Adrenal gland (tissue), 5 donors: ENCODE measurements at regions not wholly inside any gene's neighbourhood (a gene's known extent, or its start where the extent isn't known, plus 50 kb on each side); places are given as distances from the start of the nearest gene placed in this dataset.

ENCODE experiments used
- POLR2A ChIP-seq, 2 donors: fragments of 450-650 bp; IDR thresholded peaks; one replicate each; pipeline ENCODE4 v1.6.1; 2017; ENCODE audit warnings: antibody characterized with exemption in 2 of 2, mild to moderate bottlenecking in 2 of 2, moderate library complexity in 1 of 2
- TF ChIP-seq, protein P1 (sequence below), 6 experiments: fragments of 450-650 bp in 4 of 6; fragments of 200-600 bp in 2 of 6; sonication (generic) in 1 of 6; IDR thresholded peaks; 1 replicate in 5 of 6; 2 replicates in 1 of 6; pipeline versions ENCODE4 v1.5.1 to v1.8.0; 2016 to 2021; ENCODE audit warnings: antibody characterized with exemption in 6 of 6, mild to moderate bottlenecking in 2 of 6, moderate library complexity in 1 of 6
- donor health status: DM: no; HTN: no; CAD: no.

GRCh38 chr9:26779062-26779461 lies 113.5 kb downstream of the CAAP1 start:
- TF ChIP-seq, protein P1, sequence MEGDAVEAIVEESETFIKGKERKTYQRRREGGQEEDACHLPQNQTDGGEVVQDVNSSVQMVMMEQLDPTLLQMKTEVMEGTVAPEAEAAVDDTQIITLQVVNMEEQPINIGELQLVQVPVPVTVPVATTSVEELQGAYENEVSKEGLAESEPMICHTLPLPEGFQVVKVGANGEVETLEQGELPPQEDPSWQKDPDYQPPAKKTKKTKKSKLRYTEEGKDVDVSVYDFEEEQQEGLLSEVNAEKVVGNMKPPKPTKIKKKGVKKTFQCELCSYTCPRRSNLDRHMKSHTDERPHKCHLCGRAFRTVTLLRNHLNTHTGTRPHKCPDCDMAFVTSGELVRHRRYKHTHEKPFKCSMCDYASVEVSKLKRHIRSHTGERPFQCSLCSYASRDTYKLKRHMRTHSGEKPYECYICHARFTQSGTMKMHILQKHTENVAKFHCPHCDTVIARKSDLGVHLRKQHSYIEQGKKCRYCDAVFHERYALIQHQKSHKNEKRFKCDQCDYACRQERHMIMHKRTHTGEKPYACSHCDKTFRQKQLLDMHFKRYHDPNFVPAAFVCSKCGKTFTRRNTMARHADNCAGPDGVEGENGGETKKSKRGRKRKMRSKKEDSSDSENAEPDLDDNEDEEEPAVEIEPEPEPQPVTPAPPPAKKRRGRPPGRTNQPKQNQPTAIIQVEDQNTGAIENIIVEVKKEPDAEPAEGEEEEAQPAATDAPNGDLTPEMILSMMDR (IDR thresholded peaks at IDR 0.05): no peak
- TF ChIP-seq POLR2A (IDR thresholded peaks at IDR 0.05): no peak
